ENCODE measurements at regions not wholly inside any gene's neighbourhood (a gene's known extent, or its start where the extent isn't known, plus 50 kb on each side); places are given as distances from the start of the nearest gene placed in this dataset.

- H3K4me3 ChIP-seq (ENCODE audit: low read length) = no peak overlapping the region
- H4K20me1 ChIP-seq (ENCODE audit: insufficient read depth) = no peaks in the 10 kb centered on the region
- no peak overlapping the region for H3K4me2 ChIP-seq (ENCODE audit: low read length)
- H3K27me3 ChIP-seq (ENCODE audit: insufficient read depth, low read depth, low read length) = no peaks in the 10 kb centered on the region
- H3K79me2 ChIP-seq (replicated peaks; ENCODE audit: insufficient read depth, low read length) = no peaks in the 10 kb centered on the region
- no peaks in the 10 kb centered on the region for H3K9me2 ChIP-seq (ENCODE audit: insufficient read depth, low read length)
- H3F3A ChIP-seq (ENCODE audit: insufficient read depth, low read length, poor library complexity, severe bottlenecking) = no peaks in the 10 kb centered on the region
- TF ChIP-seq EP300 (conservative IDR thresholded peaks at IDR 0.05; ENCODE audit: poor library complexity, severe bottlenecking) (no peak), POLR2AphosphoS5 (IDR thresholded peaks at IDR 0.05) (no peak), TAF1 (IDR thresholded peaks at IDR 0.05; ENCODE audit: low read depth) (no peak), MXI1 (conservative IDR thresholded peaks at IDR 0.05; ENCODE audit: poor library complexity, severe bottlenecking) (no peak), REST (IDR thresholded peaks at IDR 0.05; ENCODE audit: borderline replicate concordance) (no peak), EZH2 (IDR thresholded peaks at IDR 0.05; ENCODE audit: borderline replicate concordance, insufficient read depth, low read length, poor library complexity, severe bottlenecking) (no peak), RAD21 (conservative IDR thresholded peaks at IDR 0.05) (no peak), CTCF (IDR thresholded peaks at IDR 0.05; ENCODE audit: poor library complexity, severe bottlenecking) (no peak), SMC3 (conservative IDR thresholded peaks at IDR 0.05; ENCODE audit: poor library complexity) (no peak)
- no peak overlapping the region for H2AFZ ChIP-seq (ENCODE audit: low read depth, low read length)
- no peaks in the 10 kb centered on the region for H3K9me3 ChIP-seq (ENCODE audit: low read length)
- H3K9ac ChIP-seq (ENCODE audit: low read length) = no peak overlapping the region
- no peak overlapping the region for H3K27ac ChIP-seq (ENCODE audit: low read length)
- H3K36me3 ChIP-seq (ENCODE audit: insufficient read depth, low read length) = no peaks in the 10 kb centered on the region
Measured at GRCh38 chr14:98711453-98711852, 560.5 kb downstream of the BCL11B start.

- Histone ChIP-seq H4K20me1 (ENCODE audit: insufficient read depth) (no peaks in the 10 kb centered on the region), H3K9me2 (ENCODE audit: insufficient read depth, low read length) (no peaks in the 10 kb centered on the region), H2AFZ (ENCODE audit: low read depth, low read length) (no peak overlapping the region), H3K27ac (ENCODE audit: low read length) (no peak overlapping the region), H3K9ac (ENCODE audit: low read length) (no peak overlapping the region), H3K36me3 (ENCODE audit: insufficient read depth, low read length) (no peaks in the 10 kb centered on the region), H3K4me2 (ENCODE audit: low read length) (no peak overlapping the region), H3K79me2 (replicated peaks; ENCODE audit: insufficient read depth, low read length) (no peaks in the 10 kb centered on the region), H3K27me3 (ENCODE audit: insufficient read depth, low read depth, low read length) (no peaks in the 10 kb centered on the region), H3F3A (ENCODE audit: insufficient read depth, low read length, poor library complexity, severe bottlenecking) (no peaks in the 10 kb centered on the region), H3K4me3 (ENCODE audit: low read length) (no peak overlapping the region), H3K9me3 (ENCODE audit: low read length) (no peaks in the 10 kb centered on the region)
- TF ChIP-seq SMC3 (conservative IDR thresholded peaks at IDR 0.05; ENCODE audit: poor library complexity) (no peak), MXI1 (conservative IDR thresholded peaks at IDR 0.05; ENCODE audit: poor library complexity, severe bottlenecking) (no peak), CTCF (IDR thresholded peaks at IDR 0.05; ENCODE audit: poor library complexity, severe bottlenecking) (no peak), EZH2 (IDR thresholded peaks at IDR 0.05; ENCODE audit: borderline replicate concordance, insufficient read depth, low read length, poor library complexity, severe bottlenecking) (no peak), EP300 (conservative IDR thresholded peaks at IDR 0.05; ENCODE audit: poor library complexity, severe bottlenecking) (no peak), POLR2AphosphoS5 (IDR thresholded peaks at IDR 0.05) (no peak)
Measured at GRCh38 chr14:98714626-98715425, 557.2 kb downstream of the BCL11B start.

All from neural cell (in vitro differentiated cells).